CD4-positive, alpha-beta T cell treated with Interleukin-4 for 1 hour (primary cell): ENCODE measurements at regions not wholly inside any gene's neighbourhood (a gene's known extent, or its start where the extent isn't known, plus 50 kb on each side); places are given as distances from the start of the nearest gene placed in this dataset.
"Not testable (repeated sequence)": the region's sequence is repeated elsewhere in the genome, so short reads cannot be mapped to it uniquely, and the experiment has no call there.

ENCODE experiments used
- DNase-seq, 2 donors: peaks; one replicate each; pipeline ENCODE4 v3.0.0-alpha.2; 2020 to 2022

DNA sequence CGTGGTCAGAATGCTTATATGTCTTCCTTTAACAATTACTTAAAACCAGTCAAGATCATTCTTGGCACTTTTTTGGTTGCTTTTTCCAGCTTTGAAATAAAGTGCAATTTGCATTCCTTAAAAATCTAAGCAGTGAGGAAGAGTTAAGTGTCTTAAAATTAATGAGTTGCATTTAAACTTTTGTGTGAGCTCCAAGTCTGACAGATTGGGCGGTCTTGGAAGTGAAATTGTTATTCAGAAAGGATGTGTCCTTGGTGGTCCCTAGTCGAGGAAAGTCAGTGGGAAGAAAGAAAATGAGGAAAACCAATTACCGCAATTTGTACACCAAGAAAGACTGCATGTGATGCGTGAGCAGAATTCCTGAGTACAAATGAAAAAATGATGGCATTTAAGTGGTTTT, 132.5 kb downstream of the HHIPL2 start:
- no peak for DNase-seq

DNA sequence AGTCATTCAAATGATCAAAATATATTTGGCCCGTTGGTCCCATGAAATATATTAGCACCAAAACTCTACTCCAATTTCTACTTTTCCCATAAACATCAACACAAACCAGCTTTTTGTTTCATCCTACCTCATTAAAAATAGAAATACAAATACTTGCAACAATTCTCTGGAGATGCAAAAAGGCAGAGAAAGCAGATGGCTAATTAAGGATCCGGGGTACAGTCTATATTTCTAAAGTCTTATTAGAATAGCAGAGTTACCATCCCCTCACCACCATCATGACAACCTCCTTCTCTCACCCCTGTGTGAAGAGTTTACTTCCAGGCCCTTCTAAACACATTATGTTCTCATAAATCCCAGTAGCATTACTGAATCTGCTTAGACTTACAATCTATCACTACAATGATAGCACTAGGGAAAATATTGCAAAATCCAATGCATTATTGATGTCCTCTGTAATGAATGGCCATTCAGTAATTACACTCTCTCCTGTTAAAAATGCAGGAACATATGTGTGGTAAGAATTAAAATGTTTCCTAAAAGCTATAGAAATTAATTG, 133.8 kb downstream of the HHIPL2 start:
- DNase-seq = no peak

DNA sequence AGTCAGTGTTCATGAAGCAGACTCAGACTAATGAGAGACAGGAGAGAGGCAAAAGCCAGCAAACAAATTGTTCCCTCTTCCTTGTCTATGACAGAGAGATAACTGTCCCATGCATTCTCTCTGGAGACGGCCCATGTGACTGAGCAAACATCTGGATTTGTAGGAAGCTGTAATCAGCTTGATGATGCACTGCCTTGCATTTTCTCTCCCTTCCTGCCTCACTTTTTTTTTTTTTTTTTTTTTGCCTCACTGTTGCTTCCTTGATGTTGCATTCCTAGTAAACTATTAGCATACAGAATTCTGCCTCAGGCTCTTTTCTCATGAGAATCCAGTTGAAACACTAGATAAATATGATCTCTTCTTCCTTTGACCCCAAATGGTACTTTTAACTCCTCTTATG, 134.5 kb downstream of the HHIPL2 start:
- DNase-seq = no peak

DNA sequence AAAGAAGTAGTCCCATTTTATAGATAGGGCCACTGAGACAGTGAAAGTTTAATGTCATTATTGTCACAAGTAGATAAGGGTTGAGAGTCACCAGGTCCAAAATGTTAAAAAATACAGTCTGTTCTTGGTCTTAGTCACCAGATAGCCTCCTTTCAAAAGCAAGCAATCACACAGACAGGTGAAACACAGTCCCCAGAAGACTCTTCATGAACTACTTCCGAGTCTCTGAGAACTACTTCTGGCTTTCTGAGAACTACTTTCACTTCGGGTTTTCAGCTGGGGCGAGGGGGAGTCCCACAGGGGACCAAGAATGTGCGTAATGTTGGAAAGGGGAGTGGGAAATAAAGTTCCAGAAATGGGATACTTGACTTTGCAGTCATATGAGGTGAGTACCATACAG, 143.2 kb downstream of the HHIPL2 start:
- DNase-seq = peak in 1 of 2 donors; percentile 16

DNA sequence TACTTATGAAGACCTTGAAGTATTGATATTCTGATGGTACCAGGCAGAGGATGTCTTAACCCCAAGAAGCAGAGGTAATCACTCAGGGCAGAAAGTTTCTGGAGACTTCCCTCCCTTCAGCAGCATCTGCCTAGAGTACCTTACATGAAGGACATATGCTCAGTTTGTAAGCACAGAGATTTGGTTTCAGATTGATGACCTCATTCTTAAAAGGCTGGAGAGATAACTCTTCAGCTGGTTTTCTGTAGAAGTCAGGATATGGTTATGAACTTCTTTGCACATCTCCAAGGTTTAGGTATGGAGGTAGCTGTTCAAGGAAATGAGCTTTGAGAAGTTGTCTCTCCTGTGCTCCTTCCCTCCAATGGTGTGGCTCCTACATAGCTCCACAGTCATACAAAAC, 148.7 kb downstream of the HHIPL2 start:
- no peak for DNase-seq

DNA sequence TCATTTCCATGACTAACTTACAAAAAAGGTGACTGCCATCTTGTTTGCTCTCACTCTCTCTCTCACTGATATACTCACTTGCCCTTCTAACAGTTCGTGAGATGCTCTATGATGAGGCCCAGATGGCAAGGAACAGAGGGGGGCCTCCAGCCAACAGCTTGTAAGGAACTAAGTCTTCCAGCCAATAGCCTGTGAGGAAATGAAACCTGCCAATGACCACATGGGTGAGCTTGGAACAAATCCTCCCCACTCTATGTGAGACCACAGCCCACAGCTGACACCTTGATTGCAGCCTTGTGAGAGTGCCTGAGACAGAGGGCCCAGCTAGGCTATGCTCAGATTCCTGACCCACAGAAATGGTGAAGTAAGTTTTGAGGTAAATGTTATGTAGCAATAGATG, 153.7 kb downstream of the HHIPL2 start:
- DNase-seq = no peak

DNA sequence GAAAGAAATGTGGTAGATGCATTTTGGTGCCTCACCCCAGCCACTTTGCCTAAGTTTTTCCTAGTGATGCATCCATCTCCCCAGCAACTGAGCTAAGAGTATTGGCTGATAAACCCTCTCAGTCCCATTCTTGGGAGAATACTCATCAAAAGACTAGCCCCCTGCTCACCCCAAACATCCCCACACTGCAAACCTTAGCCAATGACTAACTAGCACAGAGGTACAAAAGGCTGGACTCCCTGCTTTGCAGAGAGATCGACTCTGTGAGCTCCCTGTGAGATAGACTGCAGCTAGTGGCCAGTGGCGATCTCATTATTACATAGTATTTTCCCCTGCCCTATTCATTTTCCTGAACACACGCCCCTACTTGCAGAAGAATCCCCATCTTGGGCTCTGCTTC, 155.3 kb downstream of the HHIPL2 start:
- no peak for DNase-seq

DNA sequence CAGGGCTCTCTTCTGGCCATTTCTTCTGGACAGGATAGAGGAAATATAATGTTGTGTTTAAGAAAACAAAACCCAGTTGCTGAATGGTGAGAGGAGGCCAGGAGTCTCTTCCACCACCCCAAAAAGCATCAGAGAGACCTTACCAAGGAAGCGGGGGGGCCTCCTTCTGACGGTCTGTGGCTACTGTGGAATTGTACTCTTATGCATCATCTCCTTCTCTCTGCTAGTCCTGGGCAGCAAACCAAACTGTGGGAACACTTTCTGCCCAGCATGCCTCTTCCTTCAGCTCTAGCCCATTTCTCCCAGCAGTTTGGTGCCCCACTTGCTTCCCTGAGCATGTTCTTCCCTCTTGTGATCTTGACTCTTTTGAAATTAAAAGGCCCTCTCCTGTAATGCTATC, 157.7 kb downstream of the HHIPL2 start:
- no peak for DNase-seq

DNA sequence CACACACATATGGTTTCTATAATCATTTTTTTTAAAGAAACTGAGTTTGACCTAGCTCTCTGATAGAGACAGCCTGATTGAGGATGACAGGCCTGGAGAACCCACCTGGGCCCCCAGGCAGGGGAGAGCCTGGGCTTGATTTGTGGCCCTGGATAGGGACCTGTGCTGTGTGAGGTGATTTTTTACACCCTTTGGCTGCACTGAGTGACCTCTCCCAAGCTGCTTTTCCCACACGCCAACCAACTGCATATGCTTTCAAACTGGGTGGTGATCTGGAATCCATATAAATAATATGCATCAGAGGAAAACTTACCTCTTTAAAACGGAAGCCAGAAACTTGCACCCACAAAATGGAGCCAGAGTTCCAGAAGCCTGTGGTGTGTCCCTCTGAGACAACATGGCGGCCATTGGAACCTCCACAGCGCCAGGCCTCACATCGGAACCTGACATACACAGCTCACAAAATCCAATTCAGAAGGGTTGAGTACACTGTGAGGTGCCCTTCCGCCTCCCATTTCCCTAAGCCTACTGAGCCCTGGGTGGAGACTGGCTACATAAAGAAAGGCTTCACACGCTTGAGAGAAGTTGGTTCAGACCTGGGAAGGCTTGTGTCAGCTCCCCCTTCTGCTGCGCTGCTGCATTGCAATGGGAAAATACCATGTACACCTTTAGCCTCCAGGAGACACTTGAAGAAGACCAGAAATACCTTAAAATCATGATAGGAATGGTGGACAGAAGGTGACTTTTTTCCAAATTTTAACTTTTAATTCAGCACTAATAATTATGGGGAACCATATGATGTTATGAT, 160.7 kb downstream of the HHIPL2 start:
- no peak for DNase-seq

DNA sequence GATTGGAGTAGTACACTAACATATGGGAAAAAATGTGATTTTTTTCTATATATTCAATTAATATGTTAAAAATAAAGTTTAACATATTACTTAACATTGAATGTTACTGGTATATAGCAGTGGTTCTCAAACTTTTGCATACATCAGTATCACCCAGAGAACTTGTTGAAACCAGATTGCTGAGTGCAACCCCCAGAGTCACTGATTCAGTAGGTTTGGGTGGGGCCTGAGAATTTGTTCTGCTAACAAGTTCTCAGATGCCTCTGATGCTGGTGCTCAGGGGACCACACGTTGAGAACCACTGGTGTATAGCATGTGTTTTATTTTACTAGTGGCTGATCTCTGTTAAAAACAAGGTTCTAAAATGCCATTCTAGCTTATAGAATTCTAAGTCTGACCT, 161.9 kb downstream of the HHIPL2 start:
- no peak for DNase-seq

DNA sequence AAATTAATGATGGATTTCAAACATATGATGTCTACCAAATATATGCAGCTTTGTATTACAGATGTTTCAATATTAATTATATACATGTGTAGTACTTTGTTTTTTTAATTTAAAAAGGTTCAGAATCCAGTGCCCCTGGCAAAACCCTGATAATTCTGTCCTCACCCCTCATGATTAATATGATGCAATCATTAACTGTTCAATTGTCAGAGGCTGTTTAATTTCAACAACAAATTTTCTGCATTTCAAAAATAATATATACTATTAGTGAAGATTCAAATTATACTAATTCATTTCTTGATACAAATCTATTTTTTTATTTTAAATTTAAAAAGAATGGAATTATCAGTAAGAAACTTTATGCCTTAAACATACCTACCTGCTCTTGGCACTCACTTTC, 162.6 kb downstream of the HHIPL2 start:
- no peak for DNase-seq

DNA sequence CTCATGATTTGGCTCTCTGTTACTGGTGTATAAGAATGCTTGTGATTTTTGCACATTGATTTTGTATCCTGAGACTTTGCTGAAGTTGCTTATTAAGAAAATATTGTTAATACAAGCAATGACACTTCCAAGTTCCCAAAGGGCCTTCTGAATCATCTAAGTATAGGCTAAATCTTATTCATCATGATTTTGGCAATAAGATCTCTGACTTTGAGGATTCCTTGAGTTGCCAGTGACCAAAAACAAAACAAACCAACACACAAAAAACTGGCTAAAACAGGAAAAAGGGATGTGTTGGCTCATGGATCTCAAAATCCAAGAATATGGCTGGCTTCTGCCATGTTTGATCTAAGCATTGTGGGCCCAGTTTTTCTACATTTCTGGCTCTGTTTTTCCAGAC, 163.4 kb downstream of the HHIPL2 start:
- no peak for DNase-seq

DNA sequence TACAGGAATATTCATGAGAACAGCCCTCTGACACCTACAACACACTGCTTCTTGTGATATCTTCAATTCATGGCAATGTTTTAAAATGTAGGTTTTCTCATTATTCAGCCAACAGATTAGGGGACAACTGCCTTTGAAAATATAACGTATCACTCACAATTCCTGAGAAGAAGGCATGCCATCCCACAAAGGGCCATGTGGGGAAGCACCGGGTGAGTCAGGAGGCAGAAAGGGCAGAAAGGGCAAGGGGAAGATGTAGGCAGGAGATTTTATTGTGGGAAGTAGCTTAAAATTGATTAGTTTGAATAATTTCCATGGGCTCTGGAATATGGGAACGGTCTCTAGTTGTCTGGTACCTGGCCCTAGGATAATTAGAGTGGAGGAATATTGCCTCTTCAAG, 165.7 kb downstream of the HHIPL2 start:
- DNase-seq = no peak

DNA sequence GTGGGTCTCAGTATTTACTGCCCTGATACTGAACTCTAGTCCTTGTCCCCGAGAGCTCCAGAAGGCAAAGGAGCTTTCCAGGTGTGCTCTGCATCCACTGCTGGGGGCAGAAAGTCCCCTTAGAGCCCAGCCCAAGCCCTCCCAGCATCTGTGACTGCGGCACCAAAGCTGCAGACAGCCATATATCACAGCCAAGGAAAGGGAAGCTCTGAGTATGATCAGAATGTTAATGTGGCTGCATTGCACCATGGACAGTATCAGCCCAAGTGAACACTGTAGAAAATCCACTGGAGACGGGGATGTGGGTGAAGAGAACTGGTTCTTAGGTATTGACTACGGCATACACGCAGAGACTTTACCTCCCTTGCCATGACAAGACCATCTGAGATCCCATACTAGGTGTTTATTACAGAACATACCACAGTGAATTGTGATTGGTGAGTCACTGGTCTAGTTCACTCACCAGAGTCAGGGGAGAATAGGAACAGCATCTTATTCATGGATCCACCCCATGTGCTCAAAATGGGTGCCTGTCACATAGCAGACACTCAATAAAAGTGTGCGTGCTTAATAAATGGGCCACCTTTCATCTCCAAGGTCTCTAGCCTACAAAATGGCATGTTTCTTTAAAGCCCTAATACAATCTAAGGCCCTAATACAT, 170.3 kb downstream of the HHIPL2 start:
- DNase-seq = no peak

DNA sequence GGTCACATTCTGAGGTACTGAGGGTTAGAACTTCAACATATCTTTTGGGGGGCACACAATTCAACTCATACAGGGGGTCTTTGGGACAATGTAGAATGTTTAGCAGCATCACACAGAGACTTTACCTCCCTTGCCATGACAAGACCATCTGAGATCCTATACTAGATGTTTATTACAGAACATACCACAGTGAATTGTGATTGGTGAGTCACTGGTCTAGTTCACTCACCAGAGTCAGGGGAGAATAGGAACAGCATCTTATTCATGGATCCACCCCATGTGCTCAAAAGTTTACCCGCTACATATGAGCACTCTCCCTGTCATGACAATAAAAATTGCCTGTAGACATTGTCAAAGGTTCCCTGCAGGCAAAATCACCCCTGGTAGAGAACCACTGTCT, 171.1 kb downstream of the HHIPL2 start:
- not testable (repeated sequence) for DNase-seq

DNA sequence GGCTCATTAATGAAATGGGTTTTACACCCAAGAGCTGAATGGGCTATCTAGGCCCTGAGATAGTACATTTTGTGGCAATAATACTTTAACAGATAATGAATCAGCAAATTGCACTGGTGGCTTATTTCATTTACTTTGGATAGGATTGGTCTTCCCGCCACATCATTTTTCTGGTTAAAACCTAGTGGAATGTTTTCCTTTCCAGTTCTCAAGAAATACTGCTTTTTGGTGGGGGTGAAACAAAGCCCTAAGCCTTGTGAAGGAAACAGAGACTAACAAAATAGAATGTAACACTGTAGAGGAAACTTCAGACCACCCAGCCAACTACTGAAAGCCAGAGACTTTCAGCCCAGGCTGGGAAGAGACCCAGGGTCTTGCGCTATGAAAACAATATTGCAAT, 172.2 kb downstream of the HHIPL2 start:
- no peak for DNase-seq

DNA sequence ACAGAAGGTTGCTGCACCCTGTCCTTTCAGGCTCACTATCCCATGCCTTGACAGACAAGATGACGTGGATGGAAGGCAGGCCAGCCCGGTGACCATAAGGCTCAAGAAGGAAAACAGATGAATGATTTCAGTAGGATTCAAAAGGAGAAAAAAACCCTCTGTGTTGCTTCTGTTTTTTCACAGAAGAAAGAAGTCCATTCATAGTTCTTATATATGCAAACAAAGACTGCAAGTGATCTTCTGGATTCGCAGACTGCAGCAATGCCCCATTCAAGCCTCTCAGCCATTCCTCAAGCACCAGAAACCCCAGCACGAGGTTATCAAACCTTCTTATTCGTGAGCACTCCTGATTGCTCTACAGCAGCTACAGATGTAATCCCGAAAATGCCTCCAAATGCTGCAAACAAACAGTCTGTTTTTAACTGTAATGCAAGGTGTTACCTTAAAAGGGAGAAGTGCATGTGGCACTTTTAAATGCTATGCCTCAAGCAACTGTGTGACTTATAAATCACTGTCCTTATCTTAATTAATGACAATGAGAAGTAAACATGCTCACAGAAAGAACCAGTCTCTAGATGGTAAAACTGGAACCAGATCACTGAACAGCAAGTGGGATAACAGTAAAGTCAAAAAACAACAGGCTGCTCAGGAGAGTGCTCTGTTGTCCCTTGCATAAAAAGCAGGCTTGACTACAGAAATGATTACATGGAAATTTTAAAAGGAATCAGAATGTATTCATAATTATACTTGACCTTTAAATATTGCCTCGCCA, 173.9 kb downstream of the HHIPL2 start:
- DNase-seq = no peak

DNA sequence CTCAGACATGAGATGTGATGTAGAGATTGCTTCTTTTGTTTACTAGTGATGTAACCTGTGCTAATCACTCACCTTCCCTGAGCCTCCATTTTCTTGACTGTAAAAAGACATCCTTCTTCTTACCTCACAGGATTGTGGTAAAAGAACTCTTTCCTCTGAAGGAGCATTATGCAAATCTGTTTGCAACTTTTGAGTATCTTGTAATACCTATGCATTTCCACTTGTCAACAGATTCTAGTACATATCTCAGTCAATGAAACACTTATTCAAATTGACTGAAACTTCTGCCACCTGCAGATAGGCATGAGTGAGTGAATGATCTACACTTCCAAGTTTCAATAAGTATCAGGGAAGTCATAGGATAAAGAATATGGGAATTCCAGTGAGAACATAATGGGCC, 174.7 kb downstream of the HHIPL2 start:
- DNase-seq = no peak

DNA sequence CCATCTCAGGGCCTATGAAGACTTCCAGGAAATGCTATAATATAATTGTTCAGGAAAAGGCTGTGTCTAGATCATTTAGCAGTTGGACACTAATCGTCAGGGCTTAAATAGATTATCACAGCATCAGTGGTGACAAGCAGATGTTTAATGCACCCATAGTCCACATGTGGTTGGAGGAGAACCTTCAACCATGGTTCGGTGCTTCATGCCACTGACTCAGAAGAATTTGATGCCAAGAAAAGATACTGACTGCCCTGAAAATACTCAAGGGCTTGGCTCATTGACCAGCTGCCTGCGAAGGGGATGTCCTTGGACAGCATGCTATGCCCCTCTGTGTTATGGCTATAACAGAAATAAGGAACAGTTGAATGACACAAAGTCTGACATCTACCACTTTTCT, 175.7 kb downstream of the HHIPL2 start:
- no peak for DNase-seq

DNA sequence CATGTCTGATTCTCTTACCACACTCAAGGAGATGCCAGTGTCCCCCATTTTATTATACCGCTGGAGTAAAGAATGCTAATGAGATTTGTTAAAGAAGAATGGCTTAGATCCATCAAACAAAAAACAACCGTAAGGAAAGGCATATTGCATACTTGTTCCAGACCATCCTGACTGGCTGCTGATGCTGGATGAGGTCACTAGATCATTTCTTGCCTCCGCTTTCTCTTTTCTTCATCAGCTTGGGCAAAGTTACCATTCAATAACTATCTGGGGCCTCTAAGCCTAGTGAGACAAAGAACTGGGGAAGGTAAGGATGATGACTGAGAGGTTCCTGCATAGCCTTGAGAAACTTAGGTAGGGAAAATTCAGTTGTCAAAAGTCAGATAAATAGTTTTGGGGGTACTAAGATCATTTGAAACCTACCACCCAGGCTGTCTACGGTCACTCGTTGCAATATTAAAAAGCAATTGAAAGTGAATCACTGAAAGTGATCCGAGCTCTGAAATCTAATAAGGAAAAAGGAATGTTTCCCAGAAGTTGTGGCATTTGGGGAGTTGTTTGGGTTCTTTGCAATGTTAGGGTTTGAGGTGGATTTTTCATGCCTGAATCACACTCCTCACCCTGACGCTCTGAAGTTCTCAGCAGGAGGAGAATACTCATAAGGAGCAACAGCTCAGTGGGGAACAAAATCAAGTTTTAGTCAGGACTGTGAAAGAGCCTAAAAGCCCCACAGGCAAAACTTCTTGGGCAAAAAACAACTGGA, 176.8 kb downstream of the HHIPL2 start:
- no peak for DNase-seq

DNA sequence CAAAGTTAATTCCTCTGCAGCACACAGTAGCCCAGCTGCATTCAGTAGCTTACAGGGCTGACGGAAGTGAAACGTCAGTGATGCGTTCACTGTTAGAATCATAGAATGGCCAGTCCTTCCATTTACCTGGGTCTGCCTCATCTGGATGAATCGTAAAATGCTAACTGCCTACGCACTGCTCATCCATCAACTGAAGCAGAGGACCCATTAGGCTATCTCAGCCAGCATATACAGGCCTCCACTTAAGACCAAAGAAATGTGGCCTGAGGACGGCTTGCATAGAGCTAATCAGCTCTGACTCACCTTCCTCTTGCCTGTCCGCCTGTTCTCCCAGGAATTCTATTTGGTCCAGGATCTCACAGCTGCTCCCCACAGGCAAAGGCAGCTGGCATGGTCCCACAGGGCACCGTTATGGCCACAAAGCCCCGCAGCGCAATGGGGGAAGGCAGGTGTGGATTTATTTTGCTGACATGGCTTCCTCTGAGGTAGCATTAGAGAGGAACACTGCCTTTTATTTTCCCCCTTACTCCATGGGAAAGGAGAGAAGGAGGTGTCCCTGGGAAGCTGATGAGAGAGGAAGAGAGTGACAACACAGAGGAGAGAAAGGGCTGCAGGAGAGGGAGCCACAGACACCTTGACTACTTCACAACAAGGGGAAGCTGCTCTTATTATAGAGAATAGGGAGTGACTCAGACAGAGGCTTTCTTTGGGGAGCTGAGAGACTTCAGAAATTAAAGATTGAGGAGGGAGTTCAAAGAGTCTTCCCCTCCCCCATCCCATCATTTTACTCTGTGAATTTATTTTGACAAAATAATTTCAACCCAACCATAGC, 177.6 kb downstream of the HHIPL2 start:
- DNase-seq = no peak

DNA sequence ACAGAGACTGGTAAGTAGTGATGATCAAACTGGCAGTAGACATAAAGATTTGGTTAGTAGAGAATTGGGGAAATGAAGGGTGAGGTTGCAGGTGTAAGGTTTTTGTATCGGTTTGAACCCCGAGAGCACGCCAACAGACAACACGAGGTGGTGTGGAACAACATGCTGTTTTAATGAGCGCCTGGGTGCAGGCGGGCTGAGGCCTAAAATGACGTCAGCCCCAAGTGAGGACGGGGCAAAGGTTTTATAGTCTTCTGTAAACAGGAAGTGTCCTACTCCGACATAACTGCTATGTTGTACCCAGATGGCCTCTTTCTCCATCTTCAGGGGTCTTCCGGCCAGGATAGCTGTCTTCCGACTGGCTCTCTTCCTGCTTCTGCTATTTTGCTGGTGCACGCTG, 178.8 kb downstream of the HHIPL2 start:
- no peak for DNase-seq
